Activated CD4-positive, alpha-beta T cell treated with anti-CD3 and anti-CD28 coated beads, Interleukin-2, amount 50 U/mL, for 4 hours (primary cell): ENCODE measurements at regions not wholly inside any gene's neighbourhood (a gene's known extent, or its start where the extent isn't known, plus 50 kb on each side); places are given as distances from the start of the nearest gene placed in this dataset.

Source experiments
- DNase-seq, 2 experiments: peaks; one replicate each; pipeline ENCODE4 v3.0.0-alpha.2; 2020

- no peak for DNase-seq
These were observed 51.3 kb upstream of the FAM3C start for GRCh38 chr7:121447243-121447910.

- DNase-seq = no peak
These were observed 50.4 kb upstream of the FAM3C start for GRCh38 chr7:121446526-121446925.
